HCT116 (cell line): ENCODE measurements at regions not wholly inside any gene's neighbourhood (a gene's known extent, or its start where the extent isn't known, plus 50 kb on each side); places are given as distances from the start of the nearest gene placed in this dataset.

Experiments
- ATAC-seq: fragments of 200-7000 bp; cut with Tn5 transposase; 2 replicates; pipeline ENCODE4 v1.9.1; 2020; ENCODE audit warnings: mild to moderate bottlenecking, moderate library complexity
- BruUV-seq: library from RNA; stranded (reverse); fragments of 400-500 nt; replicated peaks from 2 replicates; lab custom pipeline; 2021; lab: Mats Ljungman, UMichigan
- CTCF ChIA-PET: fragments of 300-600 bp; sonication (Branson Sonifier 250); formaldehyde crosslinking; loops from one replicate; lab custom pipeline; 2021; ENCODE audit warnings: antibody characterized with exemption; lab: Charles Lee
- POLR2A ChIA-PET: fragments of 300-600, 350-600 bp; sonication (Branson Sonifier 250); formaldehyde crosslinking; loops from one replicate; lab custom pipeline; 2021; ENCODE audit warnings: antibody characterized with exemption; lab: Charles Lee
- RAD21 ChIA-PET, 2 experiments: fragments of 300-600 bp; sonication (Branson Sonifier 250); formaldehyde crosslinking; loops; one replicate each; lab custom pipeline; 2023; ENCODE audit warnings: low total read pairs in 2 of 2; ENCODE audit not compliant: uncharacterized antibody in 2 of 2, unreplicated experiment in 2 of 2, low non-redundant PET in 1 of 2; lab: Charles Lee
- DNase-seq: peaks from one replicate; pipeline ENCODE4 v3.0.0-alpha.2; 2010; ENCODE audit warnings: low read depth, low spot score
- H2AFZ ChIP-seq: fragments of 200-600 bp; shearing (Covaris generic), sonication (generic); 2 replicates; pipeline ENCODE4 v1.6.1; 2017; ENCODE audit warnings: low read depth, mixed run types, mixed read lengths, antibody characterized with exemption, low read length; ENCODE audit not compliant: poor library complexity, severe bottlenecking
- H3K27ac ChIP-seq: 2 replicates; pipeline ENCODE4 v1.5.1; 2012; ENCODE audit warnings: low read depth, low read length
- H3K27me3 ChIP-seq: fragments of 200-600 bp; sonication (generic); 2 replicates; pipeline ENCODE4 v1.6.1; 2016; ENCODE audit warnings: mixed run types, low read length, mixed read lengths; ENCODE audit not compliant: insufficient read depth
- H3K36me3 ChIP-seq, 2 experiments: fragments of 200-500 bp in 1 of 2; fragments of 200-600 bp in 1 of 2; sonication (Bioruptor generic) in 1 of 2; sonication (generic) in 1 of 2; 2 replicates each; pipeline versions ENCODE4 v1.5.1 to v1.6.1; 2014 to 2016; ENCODE audit warnings: low read length in 2 of 2, inconsistent platforms in 1 of 2, mixed read lengths in 1 of 2, mixed run types in 1 of 2; ENCODE audit not compliant: insufficient read depth in 2 of 2, control insufficient read depth in 1 of 2
- H3K4me1 ChIP-seq, 2 experiments: fragments of 200-600 bp in 1 of 2; sonication (generic) in 1 of 2; 2 replicates each; pipeline versions ENCODE4 v1.5.1 to v1.6.1; 2012 to 2017; ENCODE audit warnings: low read length in 2 of 2, inconsistent platforms in 1 of 2, mild to moderate bottlenecking in 1 of 2, mixed read lengths in 1 of 2, mixed run types in 1 of 2, moderate library complexity in 1 of 2; ENCODE audit not compliant: insufficient read depth in 2 of 2, control insufficient read depth in 1 of 2
- H3K4me2 ChIP-seq: fragments of 200-600 bp; sonication (generic); 2 replicates; pipeline ENCODE4 v1.6.1; 2017; ENCODE audit warnings: mixed run types, low read length, mixed read lengths
- H3K4me3 ChIP-seq, 2 experiments: fragments of 200-600 bp in 1 of 2; sonication (generic) in 1 of 2; replicated peaks in 1 of 2; 2 replicates each; pipeline ENCODE4 v1.5.1; 2011 to 2016; ENCODE audit warnings: low read length in 2 of 2, control low read depth in 1 of 2, low read depth in 1 of 2, mild to moderate bottlenecking in 1 of 2, mixed read lengths in 1 of 2, mixed run types in 1 of 2
- H3K79me2 ChIP-seq: fragments of 200-600 bp; sonication (generic); 2 replicates; pipeline ENCODE4 v1.6.1; 2017; ENCODE audit warnings: mild to moderate bottlenecking, mixed run types, low read length, moderate library complexity, mixed read lengths; ENCODE audit not compliant: insufficient read depth
- H3K9ac ChIP-seq: fragments of 200-600 bp; sonication (generic); 2 replicates; pipeline ENCODE4 v1.6.1; 2016; ENCODE audit warnings: low read length, mixed read lengths
- H3K9me2 ChIP-seq: fragments of 200-600 bp; sonication (generic), shearing (Covaris generic); 2 replicates; pipeline ENCODE4 v1.6.1; 2017; ENCODE audit warnings: mixed run types, mild to moderate bottlenecking, moderate library complexity; ENCODE audit not compliant: insufficient read depth
- H3K9me3 ChIP-seq, 2 experiments: fragments of 200-500 bp in 1 of 2; fragments of 200-600 bp in 1 of 2; sonication (Bioruptor generic) in 1 of 2; sonication (generic) in 1 of 2; 2 replicates each; pipeline ENCODE4 v1.6.1; 2014 to 2017; ENCODE audit warnings: low read length in 2 of 2, mixed read lengths in 2 of 2, inconsistent platforms in 1 of 2, low read depth in 1 of 2, mild to moderate bottlenecking in 1 of 2, mixed run types in 1 of 2, moderate library complexity in 1 of 2; ENCODE audit not compliant: control insufficient read depth in 1 of 2, insufficient read depth in 1 of 2
- H4K20me1 ChIP-seq: fragments of 200-600 bp; sonication (generic), shearing (Covaris generic); 2 replicates; pipeline ENCODE4 v1.6.1; 2017; ENCODE audit warnings: mixed run types, mild to moderate bottlenecking, moderate library complexity; ENCODE audit not compliant: insufficient read depth
- FOSL1 ChIP-seq: IDR thresholded peaks from 2 replicates; pipeline ENCODE4 v1.6.1; 2012; ENCODE audit warnings: low read depth
- SIN3A ChIP-seq: IDR thresholded peaks from 2 replicates; pipeline ENCODE4 v1.6.1; 2012; ENCODE audit warnings: low read depth
- TCF7L2 ChIP-seq: IDR thresholded peaks from 2 replicates; pipeline ENCODE4 v1.7.0; 2011; ENCODE audit warnings: borderline replicate concordance, inconsistent platforms; ENCODE audit not compliant: insufficient read depth, insufficient read length; ENCODE audit errors: extremely low read depth
- YY1 ChIP-seq: IDR thresholded peaks from 2 replicates; pipeline ENCODE4 v1.6.1; 2011; ENCODE audit warnings: low read length, low read depth, moderate library complexity, mild to moderate bottlenecking; ENCODE audit not compliant: insufficient replicate concordance; ENCODE audit errors: extremely low read depth
- intact Hi-C: fragments of 100-400 bp; cut with micrococcal nuclease; formaldehyde crosslinking; loops from 2 replicates; pipeline ENCODE4 v1.10.0; 2022
- TF ChIP-seq, protein P1 (sequence below): IDR thresholded peaks from 2 replicates; pipeline ENCODE4 v1.6.1; 2012
- TF ChIP-seq, protein P2 (sequence below), 3 experiments: fragments of 200-600 bp in 1 of 3; sonication (generic) in 1 of 3; IDR thresholded peaks in 2 of 3; conservative IDR thresholded peaks in 1 of 3; 2 replicates each; pipeline ENCODE4 v1.5.1; 2012 to 2017; ENCODE audit warnings: low read depth in 2 of 3, low read length in 2 of 3, antibody characterized with exemption in 1 of 3, borderline replicate concordance in 1 of 3, control low read depth in 1 of 3, mild to moderate bottlenecking in 1 of 3, mixed read lengths in 1 of 3, mixed run types in 1 of 3, moderate library complexity in 1 of 3; ENCODE audit not compliant: insufficient read depth in 1 of 3

DNA sequence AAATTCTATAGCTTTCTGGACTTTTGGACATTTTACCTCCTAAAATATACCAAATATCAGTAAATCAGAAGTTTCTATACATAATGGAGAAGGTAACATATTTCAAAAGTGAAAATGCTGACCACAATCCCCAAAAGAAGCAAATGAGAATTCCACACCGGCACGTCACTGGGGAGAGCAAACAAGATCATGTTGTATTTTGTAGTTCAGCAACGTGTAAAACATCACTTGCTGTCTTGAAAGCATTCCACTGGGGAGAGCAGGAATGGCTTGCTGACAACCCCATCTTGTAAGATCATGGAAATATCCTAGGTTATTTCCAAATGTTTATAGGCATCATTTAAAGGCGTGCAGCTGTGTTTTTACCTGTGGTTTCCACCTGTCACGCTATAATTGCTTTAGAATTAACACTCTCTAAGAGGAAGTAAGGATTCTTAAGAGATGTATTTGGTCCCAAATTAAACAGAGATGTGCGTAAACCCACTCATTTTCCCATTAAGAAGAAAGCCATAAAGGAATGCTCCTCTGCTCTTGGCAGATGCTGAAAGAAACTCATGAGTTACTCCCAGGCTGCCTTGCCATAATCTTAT is 397.1 kb upstream of the POT1 start:
- Histone ChIP-seq H3K9me2 (no peaks in the 10 kb centered on the region), H2AFZ (no peak overlapping the region), H3K4me2 (no peak overlapping the region), H4K20me1 (no peaks in the 10 kb centered on the region), H3K9ac (no peak overlapping the region), H3K79me2 (no peaks in the 10 kb centered on the region), H3K9me3 (no peaks in the 10 kb centered on the region), H3K27me3 (no peaks in the 10 kb centered on the region), H3K27ac (no peak overlapping the region), H3K4me3 (no peak overlapping the region), H3K4me1 (no peaks in the 10 kb centered on the region), H3K36me3 (no peaks in the 10 kb centered on the region)
- CTCF ChIA-PET = no interaction called here
- no peak for DNase-seq
- RAD21 ChIA-PET = no interaction called here
- BruUV-seq = no TSS peak
- TF ChIP-seq FOSL1 (no peak), YY1 (no peak), TCF7L2 (no peak), SIN3A (no peak)
- TF ChIP-seq, protein P1, sequence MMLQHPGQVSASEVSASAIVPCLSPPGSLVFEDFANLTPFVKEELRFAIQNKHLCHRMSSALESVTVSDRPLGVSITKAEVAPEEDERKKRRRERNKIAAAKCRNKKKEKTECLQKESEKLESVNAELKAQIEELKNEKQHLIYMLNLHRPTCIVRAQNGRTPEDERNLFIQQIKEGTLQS = no peak
- TF ChIP-seq, protein P2, sequence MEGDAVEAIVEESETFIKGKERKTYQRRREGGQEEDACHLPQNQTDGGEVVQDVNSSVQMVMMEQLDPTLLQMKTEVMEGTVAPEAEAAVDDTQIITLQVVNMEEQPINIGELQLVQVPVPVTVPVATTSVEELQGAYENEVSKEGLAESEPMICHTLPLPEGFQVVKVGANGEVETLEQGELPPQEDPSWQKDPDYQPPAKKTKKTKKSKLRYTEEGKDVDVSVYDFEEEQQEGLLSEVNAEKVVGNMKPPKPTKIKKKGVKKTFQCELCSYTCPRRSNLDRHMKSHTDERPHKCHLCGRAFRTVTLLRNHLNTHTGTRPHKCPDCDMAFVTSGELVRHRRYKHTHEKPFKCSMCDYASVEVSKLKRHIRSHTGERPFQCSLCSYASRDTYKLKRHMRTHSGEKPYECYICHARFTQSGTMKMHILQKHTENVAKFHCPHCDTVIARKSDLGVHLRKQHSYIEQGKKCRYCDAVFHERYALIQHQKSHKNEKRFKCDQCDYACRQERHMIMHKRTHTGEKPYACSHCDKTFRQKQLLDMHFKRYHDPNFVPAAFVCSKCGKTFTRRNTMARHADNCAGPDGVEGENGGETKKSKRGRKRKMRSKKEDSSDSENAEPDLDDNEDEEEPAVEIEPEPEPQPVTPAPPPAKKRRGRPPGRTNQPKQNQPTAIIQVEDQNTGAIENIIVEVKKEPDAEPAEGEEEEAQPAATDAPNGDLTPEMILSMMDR (IDR thresholded peaks at IDR 0.05 in 2 of 3, conservative IDR thresholded peaks at IDR 0.05 in 1 of 3; ENCODE audit: borderline replicate concordance in 1 of 3, insufficient read depth in 1 of 3, low read depth in 2 of 3, low read length in 2 of 3) = no peak
- POLR2A ChIA-PET = no interaction called here
- intact Hi-C loops = no loop called here
- ATAC-seq = no peak
